ENCODE measurements at regions not wholly inside any gene's neighbourhood (a gene's known extent, or its start where the extent isn't known, plus 50 kb on each side); places are given as distances from the start of the nearest gene placed in this dataset.

DNA sequence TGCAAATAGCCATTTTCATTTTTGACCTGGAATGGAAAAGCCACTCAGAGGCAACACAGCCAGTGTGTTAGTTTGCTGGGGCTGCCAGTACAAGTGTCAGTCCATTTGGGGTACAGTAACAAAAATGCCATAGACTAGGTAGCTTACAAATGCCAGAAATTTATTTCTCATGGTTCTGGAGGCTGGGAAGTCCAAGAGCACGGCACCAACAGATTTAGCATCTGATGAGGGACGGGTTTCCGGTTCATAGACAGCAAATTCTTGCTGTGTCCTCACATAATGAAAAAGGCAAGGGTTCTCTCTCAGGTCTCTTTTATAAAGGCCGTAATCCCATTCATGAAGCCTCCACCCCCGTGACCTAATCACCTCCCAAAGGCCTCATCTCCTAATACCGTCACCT, 418.2 kb downstream of the TYW1 start:
- DNase-seq (ENCODE audit: insufficient read length, low spot score) (no peak), FAIRE-seq (no peak)
- no peak for TF ChIP-seq POLR2A (IDR thresholded peaks at IDR 0.05; ENCODE audit: low read depth, low read length)

DNA sequence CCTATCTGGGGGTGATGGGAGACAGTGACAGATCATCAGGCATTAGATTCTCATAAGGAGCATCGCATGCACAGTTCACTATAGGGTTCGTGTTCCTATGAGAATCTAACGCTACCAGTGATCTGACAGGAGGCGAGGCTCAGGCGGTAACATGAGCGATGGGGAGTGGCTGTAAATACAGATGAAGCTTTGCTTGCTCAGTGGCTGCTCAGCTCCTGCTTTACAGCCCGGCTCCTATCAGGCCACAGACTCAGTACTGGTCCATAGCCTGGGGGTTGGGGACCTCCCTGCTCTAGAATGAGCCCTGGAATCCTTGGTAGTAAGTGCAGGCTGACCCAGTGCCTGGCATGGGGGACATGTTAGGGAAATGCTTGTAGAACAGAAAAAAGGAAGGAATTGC, 426.0 kb downstream of the TYW1 start:
- FAIRE-seq (no peak), DNase-seq (ENCODE audit: insufficient read length, low spot score) (no peak)
- TF ChIP-seq POLR2A (IDR thresholded peaks at IDR 0.05; ENCODE audit: low read depth, low read length) = no peak

DNA sequence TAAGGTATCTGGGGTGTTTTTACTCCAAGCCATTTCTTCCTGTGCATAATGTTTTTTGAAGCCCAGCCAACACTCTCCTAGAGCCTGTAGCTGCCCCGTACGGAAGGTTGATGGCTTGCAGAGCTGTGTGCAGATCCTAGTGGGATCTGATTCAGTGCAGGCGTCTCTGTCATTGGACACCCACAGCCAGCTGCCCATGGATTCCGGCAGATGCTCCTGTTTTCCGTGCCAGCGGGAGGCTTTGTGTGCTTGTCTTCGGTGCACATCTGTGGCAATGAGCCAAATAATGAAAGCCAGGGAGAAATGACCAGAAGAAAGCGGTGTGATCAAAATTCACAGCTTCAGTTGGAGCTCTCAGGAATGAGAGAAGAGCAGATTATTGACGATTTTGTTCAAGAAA, 426.4 kb downstream of the TYW1 start:
- DNase-seq (ENCODE audit: insufficient read length, low spot score) (no peak), FAIRE-seq (no peak)
- no peak for TF ChIP-seq POLR2A (IDR thresholded peaks at IDR 0.05; ENCODE audit: low read depth, low read length)

DNA sequence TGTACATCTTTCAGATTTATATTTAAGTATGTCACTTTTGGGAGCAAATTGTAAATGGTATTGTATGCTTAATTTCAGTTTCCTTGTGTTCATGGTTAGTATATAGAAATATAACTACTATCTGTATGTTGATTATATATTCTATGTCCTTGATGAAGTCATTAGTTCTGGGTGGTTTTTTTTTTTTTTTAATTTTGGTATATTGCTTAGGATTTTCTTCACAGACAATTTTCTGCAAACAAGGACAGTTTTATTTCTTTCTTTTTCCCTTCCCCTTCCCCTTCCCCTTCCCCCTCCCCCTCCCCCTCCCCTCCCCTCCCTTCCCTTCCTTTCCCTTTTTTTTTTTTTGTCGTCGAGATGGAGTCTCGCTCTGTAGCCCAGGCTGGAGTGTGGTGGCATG, 430.0 kb downstream of the TYW1 start:
- TF ChIP-seq POLR2A (IDR thresholded peaks at IDR 0.05; ENCODE audit: low read depth, low read length) = no peak
- DNase-seq (ENCODE audit: insufficient read length, low spot score) = no peak
- no peak for FAIRE-seq

DNA sequence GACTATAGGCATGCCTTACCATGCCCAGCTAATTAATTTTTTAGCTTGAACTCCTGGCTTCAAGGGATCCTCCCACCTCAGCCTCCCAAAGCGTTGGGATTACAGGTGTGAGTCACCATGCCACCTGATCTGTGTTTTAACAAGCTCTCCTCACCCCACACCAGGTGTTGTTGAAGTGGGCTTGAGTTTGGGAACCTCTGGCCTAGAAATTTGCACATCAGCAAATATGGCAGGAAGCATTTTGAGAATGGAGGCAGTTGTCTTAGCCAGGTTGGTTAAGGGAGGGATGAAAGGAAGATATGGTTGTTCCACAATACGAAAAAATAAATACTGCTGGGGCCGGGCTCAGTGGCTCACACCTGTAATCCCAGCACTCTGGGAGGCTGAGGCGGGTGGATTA, 433.1 kb downstream of the TYW1 start:
- no peak for FAIRE-seq
- TF ChIP-seq POLR2A (IDR thresholded peaks at IDR 0.05; ENCODE audit: low read depth, low read length) = no peak
- DNase-seq (ENCODE audit: insufficient read length, low spot score) = no peak

DNA sequence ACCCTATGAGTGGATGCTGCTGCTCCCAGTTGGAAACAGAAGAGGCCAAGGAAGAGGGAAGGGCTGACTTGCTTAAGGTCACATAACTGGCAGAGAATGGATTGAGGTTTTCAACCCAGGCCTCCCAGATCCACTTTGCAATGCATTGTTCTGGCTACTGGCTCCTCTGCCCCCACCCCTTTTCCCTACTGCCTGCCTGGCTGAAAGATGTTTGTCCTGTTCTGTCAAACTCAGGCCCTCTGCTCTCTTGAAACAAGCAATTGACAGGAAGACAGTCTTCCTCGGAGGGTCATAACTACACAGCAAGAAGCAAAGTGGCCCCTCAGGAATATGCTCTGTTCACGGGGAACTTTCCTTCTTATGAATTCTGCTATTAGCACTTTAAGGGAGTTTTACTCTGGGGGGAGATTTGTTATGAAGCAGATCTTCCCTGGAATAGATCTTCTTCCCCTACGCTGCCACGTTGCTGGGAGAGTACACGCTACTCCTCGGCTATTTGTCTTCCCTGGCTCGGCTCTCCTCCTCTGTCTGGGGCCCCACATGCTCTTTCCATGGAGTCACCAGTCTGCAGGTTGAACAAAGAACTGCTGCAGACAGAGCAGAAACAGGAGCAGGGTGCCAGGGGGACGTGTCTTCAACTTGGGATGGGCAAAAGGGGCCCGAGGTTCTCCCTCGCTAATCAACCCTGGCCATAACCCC, 436.1 kb downstream of the TYW1 start:
- DNase-seq (ENCODE audit: insufficient read length, low spot score) = no peak
- no peak for FAIRE-seq
- TF ChIP-seq POLR2A (IDR thresholded peaks at IDR 0.05; ENCODE audit: low read depth, low read length) = no peak

DNA sequence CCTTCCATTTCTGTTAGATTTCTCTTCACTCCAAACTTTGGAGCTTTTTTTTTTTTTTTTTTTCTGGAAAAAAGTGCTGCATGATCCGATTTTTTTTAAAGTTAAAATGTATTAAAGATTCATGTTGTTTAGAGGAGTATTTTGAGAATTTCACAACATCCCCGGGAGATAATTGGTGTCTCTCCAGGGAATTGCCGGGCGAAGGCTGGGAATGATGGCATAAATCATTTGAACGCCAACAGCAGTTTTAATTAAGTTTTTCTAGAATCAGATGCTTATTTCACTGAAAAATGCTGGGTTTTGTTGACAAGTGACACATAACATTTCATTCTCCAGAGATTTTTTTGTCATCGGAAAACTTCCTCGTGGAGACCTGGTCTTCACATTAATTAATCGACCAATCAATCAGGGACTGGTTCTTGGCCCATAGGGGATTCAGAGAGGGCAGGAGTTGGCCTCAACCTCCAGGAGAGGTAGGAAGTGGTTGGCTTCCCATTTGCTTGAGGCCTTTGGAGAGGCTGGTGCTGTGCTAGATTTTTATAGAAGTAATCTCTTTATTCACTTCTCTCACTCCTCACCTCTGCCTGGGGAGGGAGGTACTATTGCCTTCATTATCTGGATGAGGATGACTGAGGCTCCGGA, 439.4 kb downstream of the TYW1 start:
- DNase-seq (ENCODE audit: insufficient read length, low spot score) = no peak
- TF ChIP-seq POLR2A (IDR thresholded peaks at IDR 0.05; ENCODE audit: low read depth, low read length) = no peak
- no peak for FAIRE-seq

DNA sequence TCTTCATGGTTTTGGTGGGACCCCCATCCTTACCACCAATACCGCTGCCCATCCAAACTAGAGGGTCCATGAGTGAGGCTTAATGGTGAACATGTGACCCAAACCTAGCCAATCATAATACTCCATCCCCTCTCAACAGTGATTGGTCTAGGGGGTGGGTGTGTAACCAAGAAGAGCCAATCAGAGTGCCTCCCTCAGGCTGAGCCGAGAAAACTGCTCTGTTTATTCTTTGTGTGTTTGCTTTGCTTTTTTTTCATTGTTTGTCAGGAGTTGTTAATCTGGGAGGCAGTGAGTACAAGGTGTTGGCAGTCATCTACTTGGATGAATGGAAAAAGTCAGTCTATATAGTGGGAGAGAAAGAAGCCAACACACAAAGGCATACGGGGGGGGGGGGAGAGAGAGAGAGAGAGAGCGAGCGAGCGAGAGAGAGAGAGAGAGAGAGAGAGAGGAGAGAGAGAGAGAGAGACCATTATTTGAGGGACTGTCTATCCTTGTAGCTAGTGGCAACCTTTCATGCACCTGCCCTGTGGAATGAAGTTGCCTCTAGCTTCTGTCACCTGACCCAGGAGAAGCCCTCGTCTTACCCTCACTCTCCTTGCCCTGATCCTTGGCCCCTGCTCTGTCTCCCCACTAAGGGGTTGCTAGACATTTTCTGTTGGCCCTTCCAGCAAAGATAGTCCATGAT, 441.7 kb downstream of the TYW1 start:
- FAIRE-seq = no peak
- no peak for TF ChIP-seq POLR2A (IDR thresholded peaks at IDR 0.05; ENCODE audit: low read depth, low read length)
- no peak for DNase-seq (ENCODE audit: insufficient read length, low spot score)

DNA sequence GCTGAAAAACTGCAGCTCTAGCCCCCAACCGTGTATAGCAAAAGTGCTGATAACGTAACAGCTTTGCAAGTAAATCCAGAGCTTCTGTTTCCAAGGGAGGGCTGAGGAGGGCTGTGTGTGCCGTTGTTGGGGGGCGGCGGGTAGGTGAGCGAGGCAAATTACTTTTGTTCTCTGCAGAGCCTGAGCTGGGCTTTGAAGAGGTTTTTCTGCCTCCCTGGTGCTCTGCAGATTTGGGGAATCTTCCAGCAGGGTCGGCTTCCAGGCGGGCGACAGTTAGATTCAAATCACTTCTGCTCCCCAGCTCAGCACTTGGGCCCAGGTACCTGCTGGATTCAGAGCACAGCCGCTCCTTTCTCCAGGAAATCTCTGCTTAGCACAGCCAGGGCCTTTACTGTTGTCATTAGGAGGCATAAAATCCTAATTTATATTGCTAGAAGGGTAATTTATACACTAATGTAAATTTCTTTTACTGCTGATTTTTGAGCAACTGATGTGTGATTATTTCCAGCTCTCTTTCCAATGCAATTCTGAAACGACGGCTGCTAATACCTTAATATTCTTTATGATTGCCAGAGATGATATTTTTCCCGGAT, 442.4 kb downstream of the TYW1 start:
- FAIRE-seq = no peak
- DNase-seq (ENCODE audit: insufficient read length, low spot score) = no peak
- TF ChIP-seq POLR2A (IDR thresholded peaks at IDR 0.05; ENCODE audit: low read depth, low read length) = no peak

DNA sequence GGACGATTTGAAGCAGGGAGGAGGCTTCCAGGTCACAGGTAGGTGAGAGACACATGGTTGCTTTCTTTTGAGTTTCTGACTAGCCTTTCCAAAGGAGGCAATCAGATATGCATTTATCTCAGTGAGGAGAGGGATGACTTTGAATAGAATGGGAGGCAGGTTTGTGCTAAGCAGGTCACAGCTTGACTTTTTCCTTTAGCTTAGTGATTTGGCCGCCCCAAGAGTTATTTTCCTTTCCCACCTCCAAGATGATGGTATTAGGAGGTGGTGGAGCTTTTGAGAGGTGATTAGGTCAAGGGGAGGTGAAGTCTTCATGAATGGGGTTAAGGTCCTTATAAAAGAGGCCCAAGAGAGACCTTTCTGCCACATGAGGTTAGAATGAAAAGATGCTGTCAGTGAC, 443.7 kb downstream of the TYW1 start:
- TF ChIP-seq POLR2A (IDR thresholded peaks at IDR 0.05; ENCODE audit: low read depth, low read length) = no peak
- no peak for FAIRE-seq
- DNase-seq (ENCODE audit: insufficient read length, low spot score) = no peak

DNA sequence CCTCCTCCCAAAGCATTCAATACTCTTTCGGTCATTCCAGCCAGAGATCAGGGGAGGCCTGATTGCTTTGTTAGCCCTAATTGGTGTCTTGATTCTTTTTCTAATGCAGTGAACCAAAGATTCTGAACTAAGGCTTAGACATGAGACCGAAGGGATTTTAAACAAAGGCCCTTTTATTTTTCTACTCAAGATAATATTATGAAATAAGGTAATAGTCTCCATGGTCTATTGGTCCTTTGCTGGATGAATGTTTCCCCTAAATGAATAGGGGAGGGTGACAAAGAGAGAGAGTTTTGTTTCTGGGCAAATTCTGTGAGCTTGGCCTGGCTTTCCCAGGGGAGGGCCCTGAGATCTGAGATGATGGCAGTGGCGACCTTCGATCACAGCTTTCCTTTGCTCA, 449.1 kb downstream of the TYW1 start:
- no peak for TF ChIP-seq POLR2A (IDR thresholded peaks at IDR 0.05; ENCODE audit: low read depth, low read length)
- DNase-seq (ENCODE audit: insufficient read length, low spot score) (no peak), FAIRE-seq (no peak)

DNA sequence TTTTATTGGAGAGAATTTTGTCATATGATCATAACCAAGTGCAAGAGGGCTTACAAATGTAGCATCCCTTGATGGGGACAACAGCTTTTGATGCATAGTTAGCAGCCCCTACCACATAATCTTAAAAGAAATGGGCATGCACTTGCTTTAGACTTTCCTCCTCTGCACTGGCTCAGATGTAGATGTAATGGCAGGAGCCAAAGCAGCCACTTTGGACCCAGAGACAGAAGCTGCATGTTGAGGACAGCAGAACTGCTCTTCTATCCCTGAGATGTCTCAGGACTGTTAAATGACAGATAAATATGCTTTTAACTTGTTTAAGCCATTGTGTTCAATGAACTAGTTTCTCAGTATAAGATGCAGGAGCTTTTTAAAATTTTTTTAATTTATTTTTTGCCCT, 450.7 kb downstream of the TYW1 start:
- DNase-seq (ENCODE audit: insufficient read length, low spot score) (no peak), FAIRE-seq (no peak)

DNA sequence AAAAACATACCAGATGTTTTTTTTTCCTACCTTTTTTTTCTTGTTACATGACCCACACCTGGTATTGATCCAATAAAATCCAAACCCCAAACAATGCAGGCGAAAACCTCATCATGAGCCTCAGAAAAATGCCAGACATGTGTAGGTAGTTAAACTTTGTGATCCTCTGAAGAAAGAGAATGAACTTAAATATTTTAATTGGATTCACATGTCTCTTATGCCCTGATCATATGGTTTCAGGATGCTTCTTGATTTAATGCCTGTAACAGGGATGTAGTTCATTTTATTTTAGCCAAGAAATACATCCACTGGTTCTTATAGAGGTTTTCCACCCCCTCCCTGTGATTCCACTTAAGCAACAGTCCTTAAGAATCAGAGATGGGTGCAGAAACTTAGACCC, 451.6 kb downstream of the TYW1 start:
- TF ChIP-seq POLR2A (IDR thresholded peaks at IDR 0.05; ENCODE audit: low read depth, low read length) = no peak
- no peak for DNase-seq (ENCODE audit: insufficient read length, low spot score)
- no peak for FAIRE-seq

More for the DNA sequence above, 450.7 kb downstream of the TYW1 start:
- TF ChIP-seq POLR2A (IDR thresholded peaks at IDR 0.05; ENCODE audit: low read depth, low read length) = no peak

DNA sequence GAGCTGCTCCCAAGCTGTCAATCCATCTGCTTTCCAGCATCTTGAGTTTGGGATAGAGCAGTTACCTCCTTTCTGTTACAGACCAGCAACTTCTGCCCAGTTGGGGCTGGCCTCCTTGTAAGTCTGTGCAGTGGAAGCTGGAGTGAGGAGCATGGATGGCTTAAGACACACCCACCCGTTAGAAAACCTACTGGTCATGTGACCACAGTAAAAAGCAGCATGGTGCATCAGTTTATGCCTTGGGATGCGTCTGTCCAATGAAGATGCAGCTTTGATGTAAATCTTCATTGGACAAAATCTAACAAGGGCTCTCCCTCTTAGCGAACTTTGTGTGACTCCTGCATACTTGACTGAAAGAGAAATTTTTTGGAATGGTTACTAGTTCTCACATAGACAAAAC, 453.5 kb downstream of the TYW1 start:
- FAIRE-seq (no peak), DNase-seq (ENCODE audit: insufficient read length, low spot score) (no peak)
- no peak for TF ChIP-seq POLR2A (IDR thresholded peaks at IDR 0.05; ENCODE audit: low read depth, low read length)

All from H54 (cell line).